ENCODE measurements at regions not wholly inside any gene's neighbourhood (a gene's known extent, or its start where the extent isn't known, plus 50 kb on each side); places are given as distances from the start of the nearest gene placed in this dataset.

- Histone ChIP-seq H3K27me3 (ENCODE audit: insufficient read depth, low read length) (no peaks in the 10 kb centered on the region), H3K4me1 (ENCODE audit: insufficient read depth, low read length) (no peaks in the 10 kb centered on the region), H3K9me3 (ENCODE audit: low read depth, low read length) (no peaks in the 10 kb centered on the region), H3K4me3 (ENCODE audit: low read length) (no peak overlapping the region)
These were observed 253.0 kb upstream of the IRX2 start for GRCh38 chr5:3004361-3005080.

- Histone ChIP-seq H3K4me1 (ENCODE audit: insufficient read depth, low read length) (no peaks in the 10 kb centered on the region), H3K9me3 (ENCODE audit: low read depth, low read length) (no peaks in the 10 kb centered on the region), H3K4me3 (ENCODE audit: low read length) (no peak overlapping the region), H3K27me3 (ENCODE audit: insufficient read depth, low read length) (no peaks in the 10 kb centered on the region)
These were observed 250.8 kb upstream of the IRX2 start for GRCh38 chr5:3002230-3002629.

- H3K4me3 ChIP-seq (ENCODE audit: low read length), result no peak overlapping the region
- H3K27me3 ChIP-seq (ENCODE audit: insufficient read depth, low read length), result no peaks in the 10 kb centered on the region
- no peaks in the 10 kb centered on the region for H3K9me3 ChIP-seq (ENCODE audit: low read depth, low read length)
- H3K4me1 ChIP-seq (ENCODE audit: insufficient read depth, low read length), result no peaks in the 10 kb centered on the region
These were observed 249.2 kb upstream of the IRX2 start for GRCh38 chr5:3000631-3001030.

GRCh38 chr5:2999926-3000325, 248.4 kb upstream of the IRX2 start:
- H3K4me3 ChIP-seq (ENCODE audit: low read length), result no peak overlapping the region
- H3K4me1 ChIP-seq (ENCODE audit: insufficient read depth, low read length), result no peaks in the 10 kb centered on the region
- no peaks in the 10 kb centered on the region for H3K9me3 ChIP-seq (ENCODE audit: low read depth, low read length)
- no peaks in the 10 kb centered on the region for H3K27me3 ChIP-seq (ENCODE audit: insufficient read depth, low read length)

- Histone ChIP-seq H3K4me1 (ENCODE audit: insufficient read depth, low read length) (no peaks in the 10 kb centered on the region), H3K4me3 (ENCODE audit: low read length) (no peak overlapping the region), H3K27me3 (ENCODE audit: insufficient read depth, low read length) (no peaks in the 10 kb centered on the region), H3K9me3 (ENCODE audit: low read depth, low read length) (no peaks in the 10 kb centered on the region)
These were observed 246.6 kb upstream of the IRX2 start for GRCh38 chr5:2998106-2998505.

GRCh38 chr5:2997179-2997578, 245.7 kb upstream of the IRX2 start:
- no peaks in the 10 kb centered on the region for H3K9me3 ChIP-seq (ENCODE audit: low read depth, low read length)
- H3K4me3 ChIP-seq (ENCODE audit: low read length), result no peak overlapping the region
- no peaks in the 10 kb centered on the region for H3K27me3 ChIP-seq (ENCODE audit: insufficient read depth, low read length)
- H3K4me1 ChIP-seq (ENCODE audit: insufficient read depth, low read length), result no peaks in the 10 kb centered on the region

DNA sequence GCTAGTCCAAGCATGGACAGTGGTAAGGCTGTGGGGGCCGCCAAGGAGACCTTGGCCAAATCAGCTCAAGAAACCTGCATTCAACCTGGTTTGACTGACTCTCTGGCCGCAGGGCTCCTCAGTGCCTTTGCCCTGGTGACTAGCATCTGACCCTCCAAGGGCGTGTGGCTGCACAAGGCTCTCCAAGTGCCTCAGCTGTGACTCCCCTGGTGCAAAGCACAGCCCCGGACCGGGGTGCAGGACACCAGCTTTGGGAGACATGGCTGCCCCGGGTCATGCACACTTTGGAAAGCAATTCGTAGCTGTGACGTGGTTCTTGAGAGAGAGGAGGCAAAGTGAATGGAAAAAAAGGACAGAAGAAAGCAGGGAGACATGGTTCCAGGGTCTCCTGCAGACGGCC, 245.2 kb upstream of the IRX2 start:
- Histone ChIP-seq H3K27me3 (ENCODE audit: insufficient read depth, low read length) (no peaks in the 10 kb centered on the region), H3K4me3 (ENCODE audit: low read length) (no peak overlapping the region), H3K4me1 (ENCODE audit: insufficient read depth, low read length) (no peaks in the 10 kb centered on the region), H3K9me3 (ENCODE audit: low read depth, low read length) (no peaks in the 10 kb centered on the region)

DNA sequence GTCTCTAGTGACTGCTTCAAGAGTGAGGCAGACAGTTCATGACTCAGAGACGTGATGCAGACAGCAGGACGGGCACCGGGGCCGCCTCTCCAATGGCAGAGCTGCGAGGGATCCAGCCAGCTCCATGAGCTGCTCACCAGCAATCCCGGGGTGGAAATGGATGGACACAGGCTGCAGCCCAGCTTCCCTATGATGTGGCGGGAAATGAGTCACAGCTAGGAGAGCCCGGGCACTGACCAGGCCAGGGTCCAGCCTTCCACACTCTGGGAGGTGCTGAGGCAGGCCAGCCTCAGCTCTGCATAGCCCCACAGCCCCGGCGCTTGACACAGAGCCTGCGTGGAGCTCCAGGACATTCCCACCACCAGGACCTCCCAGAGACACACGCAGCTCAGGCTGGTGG, 244.8 kb upstream of the IRX2 start:
- Histone ChIP-seq H3K27me3 (ENCODE audit: insufficient read depth, low read length) (no peaks in the 10 kb centered on the region), H3K9me3 (ENCODE audit: low read depth, low read length) (no peaks in the 10 kb centered on the region), H3K4me1 (ENCODE audit: insufficient read depth, low read length) (no peaks in the 10 kb centered on the region), H3K4me3 (ENCODE audit: low read length) (no peak overlapping the region)

GRCh38 chr5:2995667-2996066, 244.2 kb upstream of the IRX2 start:
- no peaks in the 10 kb centered on the region for H3K27me3 ChIP-seq (ENCODE audit: insufficient read depth, low read length)
- H3K4me1 ChIP-seq (ENCODE audit: insufficient read depth, low read length), result no peaks in the 10 kb centered on the region
- H3K9me3 ChIP-seq (ENCODE audit: low read depth, low read length), result no peaks in the 10 kb centered on the region
- H3K4me3 ChIP-seq (ENCODE audit: low read length), result no peak overlapping the region

GRCh38 chr5:2995035-2995434, 243.6 kb upstream of the IRX2 start:
- Histone ChIP-seq H3K4me3 (ENCODE audit: low read length) (no peak overlapping the region), H3K9me3 (ENCODE audit: low read depth, low read length) (no peaks in the 10 kb centered on the region), H3K4me1 (ENCODE audit: insufficient read depth, low read length) (no peaks in the 10 kb centered on the region), H3K27me3 (ENCODE audit: insufficient read depth, low read length) (no peaks in the 10 kb centered on the region)

DNA sequence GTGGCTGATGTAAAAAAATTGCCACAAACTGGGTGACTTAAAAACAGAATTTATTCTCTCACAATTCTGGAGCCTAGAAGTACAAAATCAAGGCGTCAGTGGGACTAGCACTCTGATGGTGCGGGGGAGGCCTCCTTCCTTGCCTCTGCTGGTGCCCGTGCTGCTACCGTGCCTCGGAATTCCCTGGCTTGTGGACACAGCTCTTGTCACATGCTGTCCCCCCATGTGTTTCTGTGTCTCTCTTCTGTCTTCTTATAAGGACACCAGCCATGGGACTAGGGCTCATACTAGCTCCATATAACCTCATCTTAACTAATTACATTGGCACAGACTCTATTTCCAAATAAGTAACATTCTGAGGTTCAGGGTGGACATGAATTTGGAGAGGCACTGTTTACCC, 242.3 kb upstream of the IRX2 start:
- no peaks in the 10 kb centered on the region for H3K4me1 ChIP-seq (ENCODE audit: insufficient read depth, low read length)
- no peaks in the 10 kb centered on the region for H3K27me3 ChIP-seq (ENCODE audit: insufficient read depth, low read length)
- H3K9me3 ChIP-seq (ENCODE audit: low read depth, low read length), result no peaks in the 10 kb centered on the region
- no peak overlapping the region for H3K4me3 ChIP-seq (ENCODE audit: low read length)

- Histone ChIP-seq H3K9me3 (ENCODE audit: low read depth, low read length) (no peaks in the 10 kb centered on the region), H3K4me3 (ENCODE audit: low read length) (no peak overlapping the region), H3K27me3 (ENCODE audit: insufficient read depth, low read length) (no peaks in the 10 kb centered on the region), H3K4me1 (ENCODE audit: insufficient read depth, low read length) (no peaks in the 10 kb centered on the region)
These were observed 241.8 kb upstream of the IRX2 start for GRCh38 chr5:2993301-2993700.

GRCh38 chr5:2992806-2993205, 241.3 kb upstream of the IRX2 start:
- Histone ChIP-seq H3K4me3 (ENCODE audit: low read length) (no peak overlapping the region), H3K27me3 (ENCODE audit: insufficient read depth, low read length) (no peaks in the 10 kb centered on the region), H3K9me3 (ENCODE audit: low read depth, low read length) (no peaks in the 10 kb centered on the region), H3K4me1 (ENCODE audit: insufficient read depth, low read length) (no peaks in the 10 kb centered on the region)

GRCh38 chr5:2991884-2992283, 240.4 kb upstream of the IRX2 start:
- Histone ChIP-seq H3K4me1 (ENCODE audit: insufficient read depth, low read length) (no peaks in the 10 kb centered on the region), H3K4me3 (ENCODE audit: low read length) (no peak overlapping the region), H3K27me3 (ENCODE audit: insufficient read depth, low read length) (no peaks in the 10 kb centered on the region), H3K9me3 (ENCODE audit: low read depth, low read length) (no peaks in the 10 kb centered on the region)

- H3K4me3 ChIP-seq (ENCODE audit: low read length), result no peak overlapping the region
- no peaks in the 10 kb centered on the region for H3K27me3 ChIP-seq (ENCODE audit: insufficient read depth, low read length)
- no peaks in the 10 kb centered on the region for H3K4me1 ChIP-seq (ENCODE audit: insufficient read depth, low read length)
- H3K9me3 ChIP-seq (ENCODE audit: low read depth, low read length), result no peaks in the 10 kb centered on the region
These were observed 238.0 kb upstream of the IRX2 start for GRCh38 chr5:2989517-2989916.

DNA sequence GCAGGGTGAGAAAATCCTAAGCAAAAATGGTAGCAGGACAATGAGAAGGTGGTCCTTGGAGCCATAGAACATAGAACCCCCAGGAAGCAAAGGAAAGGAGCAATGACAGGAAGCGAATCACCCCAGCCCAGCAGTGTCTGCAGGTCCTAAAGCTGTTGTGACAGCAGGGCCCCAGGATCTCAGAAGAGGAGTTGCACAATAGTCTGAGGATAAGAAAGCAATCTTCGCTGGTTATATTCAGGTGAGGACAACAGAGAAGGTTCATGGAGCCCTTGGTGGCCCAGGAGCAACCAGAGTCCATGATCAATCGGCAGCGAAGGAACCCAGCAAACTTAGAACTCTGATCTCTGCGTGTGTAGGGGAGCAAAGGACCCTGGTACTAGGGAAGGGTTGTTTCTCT, 234.8 kb upstream of the IRX2 start:
- no peaks in the 10 kb centered on the region for H3K4me1 ChIP-seq (ENCODE audit: insufficient read depth, low read length)
- H3K4me3 ChIP-seq (ENCODE audit: low read length), result no peak overlapping the region
- no peaks in the 10 kb centered on the region for H3K27me3 ChIP-seq (ENCODE audit: insufficient read depth, low read length)
- no peaks in the 10 kb centered on the region for H3K9me3 ChIP-seq (ENCODE audit: low read depth, low read length)
